Retinal pigment epithelial cell (primary cell): ENCODE measurements at regions not wholly inside any gene's neighbourhood (a gene's known extent, or its start where the extent isn't known, plus 50 kb on each side); places are given as distances from the start of the nearest gene placed in this dataset.
A peak's percentile ranks its signal among the peaks of the same experiment; 100 is the strongest.

ENCODE experiments used
- DNase-seq: peaks from one replicate; pipeline ENCODE4 v3.0.0-alpha.2; 2010; ENCODE audit warnings: low read depth
- H3K4me3 ChIP-seq: 2 replicates; pipeline ENCODE4 v1.5.1; 2011; ENCODE audit warnings: mild to moderate bottlenecking, low read length, control low read depth, moderate library complexity
- TF ChIP-seq, protein P1 (sequence below): conservative IDR thresholded peaks from 2 replicates; pipeline ENCODE4 v1.5.1; 2011; ENCODE audit warnings: low read depth, low read length, control low read depth, inconsistent platforms

- TF ChIP-seq, protein P1, sequence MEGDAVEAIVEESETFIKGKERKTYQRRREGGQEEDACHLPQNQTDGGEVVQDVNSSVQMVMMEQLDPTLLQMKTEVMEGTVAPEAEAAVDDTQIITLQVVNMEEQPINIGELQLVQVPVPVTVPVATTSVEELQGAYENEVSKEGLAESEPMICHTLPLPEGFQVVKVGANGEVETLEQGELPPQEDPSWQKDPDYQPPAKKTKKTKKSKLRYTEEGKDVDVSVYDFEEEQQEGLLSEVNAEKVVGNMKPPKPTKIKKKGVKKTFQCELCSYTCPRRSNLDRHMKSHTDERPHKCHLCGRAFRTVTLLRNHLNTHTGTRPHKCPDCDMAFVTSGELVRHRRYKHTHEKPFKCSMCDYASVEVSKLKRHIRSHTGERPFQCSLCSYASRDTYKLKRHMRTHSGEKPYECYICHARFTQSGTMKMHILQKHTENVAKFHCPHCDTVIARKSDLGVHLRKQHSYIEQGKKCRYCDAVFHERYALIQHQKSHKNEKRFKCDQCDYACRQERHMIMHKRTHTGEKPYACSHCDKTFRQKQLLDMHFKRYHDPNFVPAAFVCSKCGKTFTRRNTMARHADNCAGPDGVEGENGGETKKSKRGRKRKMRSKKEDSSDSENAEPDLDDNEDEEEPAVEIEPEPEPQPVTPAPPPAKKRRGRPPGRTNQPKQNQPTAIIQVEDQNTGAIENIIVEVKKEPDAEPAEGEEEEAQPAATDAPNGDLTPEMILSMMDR, result no peak
- no peak overlapping the region for H3K4me3 ChIP-seq
- peak; percentile 28 for DNase-seq
Measured at GRCh38 chr9:69981686-69982445, 61.8 kb upstream of the MAMDC2 start.

DNA sequence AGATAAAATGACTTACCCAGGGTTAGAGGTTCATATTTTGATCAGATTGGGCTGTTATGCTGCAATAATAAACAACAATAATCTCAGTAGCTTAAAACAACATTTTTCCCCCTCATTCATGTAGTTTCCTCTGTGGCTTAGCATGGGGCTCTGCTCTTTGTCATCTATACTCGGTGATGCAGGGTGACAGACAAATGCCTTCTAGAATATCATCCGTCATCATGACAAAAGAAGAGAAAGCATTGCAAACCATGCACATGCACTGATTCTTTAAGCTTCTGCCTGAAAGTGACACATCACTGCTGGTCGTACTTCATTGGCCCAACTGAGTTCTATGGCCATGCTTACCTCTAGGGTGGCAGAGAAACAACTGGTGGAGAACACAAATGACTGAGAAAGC, 58.8 kb upstream of the MAMDC2 start:
- H3K4me3 ChIP-seq, result no peak overlapping the region
- DNase-seq, result no peak
- TF ChIP-seq, protein P1, result no peak

DNA sequence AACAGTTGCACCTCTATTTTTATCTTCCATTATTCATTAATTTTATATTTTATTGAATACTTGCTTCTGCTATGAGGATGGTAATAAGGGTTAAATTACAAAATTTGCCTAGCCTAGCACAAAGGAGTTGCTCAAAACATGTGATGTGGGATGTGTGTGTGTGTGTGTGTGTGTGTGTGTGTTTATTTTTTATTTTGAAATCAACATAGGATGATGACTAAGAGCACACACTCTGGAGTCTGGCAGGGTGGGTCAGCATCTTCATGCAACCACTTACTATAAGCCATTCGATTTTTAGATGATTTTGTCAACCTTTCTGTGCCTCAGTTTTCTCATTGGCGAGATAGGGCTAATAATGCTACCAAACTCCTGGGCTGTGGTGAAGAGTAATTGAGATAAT, 57.7 kb upstream of the MAMDC2 start:
- TF ChIP-seq, protein P1, result no peak
- no peak for DNase-seq
- H3K4me3 ChIP-seq, result no peak overlapping the region

GRCh38 chr9:69986970-69987369, 56.7 kb upstream of the MAMDC2 start:
- H3K4me3 ChIP-seq, result no peak overlapping the region
- TF ChIP-seq, protein P1, result no peak
- no peak for DNase-seq

- no peak overlapping the region for H3K4me3 ChIP-seq
- TF ChIP-seq, protein P1, result no peak
- DNase-seq, result no peak
Measured at GRCh38 chr9:69987457-69987856, 56.2 kb upstream of the MAMDC2 start.

DNA sequence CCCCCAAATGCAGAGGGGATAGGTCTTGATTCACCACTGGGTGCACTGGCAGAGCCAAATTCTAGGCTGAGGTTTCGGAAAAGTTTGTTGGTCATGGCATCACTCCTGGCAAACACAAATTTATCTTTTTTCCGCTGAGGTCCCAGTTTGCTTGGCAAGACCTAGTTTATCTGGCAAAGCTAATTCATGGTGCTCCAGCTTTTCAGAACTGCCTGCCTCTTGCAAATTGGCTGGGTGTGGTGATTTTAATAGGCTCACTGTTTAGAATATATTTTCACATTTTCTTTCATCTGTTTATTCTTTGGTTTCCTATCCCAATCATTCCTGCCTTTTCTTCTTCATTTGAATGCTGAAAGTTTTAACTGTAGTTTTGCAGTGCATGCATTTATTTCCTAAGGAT, 50.5 kb upstream of the MAMDC2 start:
- TF ChIP-seq, protein P1, result no peak
- DNase-seq, result no peak
- H3K4me3 ChIP-seq, result no peak overlapping the region
